Osteocyte (in vitro differentiated cells): ENCODE measurements at regions not wholly inside any gene's neighbourhood (a gene's known extent, or its start where the extent isn't known, plus 50 kb on each side); places are given as distances from the start of the nearest gene placed in this dataset.

Source experiments
- DNase-seq: peaks from one replicate; pipeline ENCODE4 v3.0.0; 2021; ENCODE audit warnings: mixed read lengths; ENCODE audit not compliant: unreplicated experiment; ENCODE audit errors: extremely low spot score
- H3K27ac Mint-ChIP-seq: one replicate; pipeline ENCODE4 v1.8.0; 2021; ENCODE audit warnings: mild to moderate bottlenecking, mixed read lengths; ENCODE audit not compliant: unreplicated experiment
- H3K27me3 Mint-ChIP-seq: one replicate; pipeline ENCODE4 v1.8.0; 2021; ENCODE audit warnings: mixed read lengths; ENCODE audit not compliant: unreplicated experiment
- H3K36me3 Mint-ChIP-seq: one replicate; pipeline ENCODE4 v1.8.0; 2021; ENCODE audit warnings: mixed read lengths; ENCODE audit not compliant: unreplicated experiment
- H3K4me1 Mint-ChIP-seq: one replicate; pipeline ENCODE4 v1.8.0; 2021; ENCODE audit warnings: mixed read lengths; ENCODE audit not compliant: unreplicated experiment
- H3K4me3 Mint-ChIP-seq: one replicate; pipeline ENCODE4 v1.8.0; 2021; ENCODE audit warnings: mild to moderate bottlenecking, moderate library complexity, mixed read lengths; ENCODE audit not compliant: unreplicated experiment
- H3K9me3 Mint-ChIP-seq: one replicate; pipeline ENCODE4 v1.8.0; 2021; ENCODE audit warnings: mixed read lengths; ENCODE audit not compliant: unreplicated experiment
- TF ChIP-seq, protein P1 (sequence below): fragments of 200-600 bp; sonication (generic); IDR thresholded peaks from 2 replicates; pipeline ENCODE4 v1.5.0; 2021; ENCODE audit warnings: antibody characterized with exemption, mild to moderate bottlenecking, moderate library complexity

DNA sequence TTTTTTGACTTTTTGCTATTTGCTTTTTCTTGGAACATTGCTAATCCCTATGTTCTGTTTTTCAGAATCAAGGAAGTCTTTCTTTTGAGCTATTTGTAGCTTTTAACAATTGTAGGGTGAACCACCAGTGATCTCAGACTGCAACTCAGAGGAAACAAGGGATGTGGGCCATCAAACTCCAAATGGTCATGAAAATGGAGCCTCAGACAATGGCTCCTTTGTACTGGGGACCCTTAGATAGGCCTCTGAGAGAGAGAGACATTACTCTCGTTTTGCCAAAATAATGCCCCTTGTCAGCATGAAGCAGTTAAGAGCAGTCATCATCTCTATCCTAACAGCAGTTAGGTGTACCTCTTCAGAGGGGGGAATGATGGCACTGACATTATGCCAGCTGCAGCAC is 56.4 kb upstream of the GJB6 start:
- Mint-ChIP-seq H3K9me3 (peaks cover 16% of the 10 kb centered on the region), H3K27me3 (peaks cover 15% of the 10 kb centered on the region), H3K4me1 (no peaks in the 10 kb centered on the region), H3K4me3 (no peak overlapping the region), H3K27ac (no peak overlapping the region), H3K36me3 (no peaks in the 10 kb centered on the region)
- TF ChIP-seq, protein P1, sequence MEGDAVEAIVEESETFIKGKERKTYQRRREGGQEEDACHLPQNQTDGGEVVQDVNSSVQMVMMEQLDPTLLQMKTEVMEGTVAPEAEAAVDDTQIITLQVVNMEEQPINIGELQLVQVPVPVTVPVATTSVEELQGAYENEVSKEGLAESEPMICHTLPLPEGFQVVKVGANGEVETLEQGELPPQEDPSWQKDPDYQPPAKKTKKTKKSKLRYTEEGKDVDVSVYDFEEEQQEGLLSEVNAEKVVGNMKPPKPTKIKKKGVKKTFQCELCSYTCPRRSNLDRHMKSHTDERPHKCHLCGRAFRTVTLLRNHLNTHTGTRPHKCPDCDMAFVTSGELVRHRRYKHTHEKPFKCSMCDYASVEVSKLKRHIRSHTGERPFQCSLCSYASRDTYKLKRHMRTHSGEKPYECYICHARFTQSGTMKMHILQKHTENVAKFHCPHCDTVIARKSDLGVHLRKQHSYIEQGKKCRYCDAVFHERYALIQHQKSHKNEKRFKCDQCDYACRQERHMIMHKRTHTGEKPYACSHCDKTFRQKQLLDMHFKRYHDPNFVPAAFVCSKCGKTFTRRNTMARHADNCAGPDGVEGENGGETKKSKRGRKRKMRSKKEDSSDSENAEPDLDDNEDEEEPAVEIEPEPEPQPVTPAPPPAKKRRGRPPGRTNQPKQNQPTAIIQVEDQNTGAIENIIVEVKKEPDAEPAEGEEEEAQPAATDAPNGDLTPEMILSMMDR, result no peak
- no peak for DNase-seq

DNA sequence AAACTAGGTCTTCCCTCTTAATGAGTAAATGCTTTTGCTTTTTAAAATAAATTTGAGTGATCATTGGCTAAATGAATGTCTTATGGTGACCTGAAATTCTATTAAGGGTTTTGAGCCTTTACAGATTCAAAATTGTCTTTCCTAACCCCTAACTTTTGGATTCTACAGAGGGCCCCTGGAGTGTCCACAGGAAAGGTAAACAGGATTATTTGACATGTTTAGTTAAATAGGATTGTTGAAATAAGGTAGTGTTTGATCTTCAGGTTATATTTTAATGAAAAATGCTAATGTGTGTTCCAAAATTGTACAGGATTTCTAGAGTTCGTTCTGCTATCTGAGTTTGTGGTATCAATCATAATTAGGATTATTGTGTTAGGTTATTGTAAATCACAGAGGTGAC is 55.9 kb upstream of the GJB6 start:
- Mint-ChIP-seq H3K4me3 (no peak overlapping the region), H3K27me3 (peaks cover 15% of the 10 kb centered on the region), H3K36me3 (no peaks in the 10 kb centered on the region), H3K9me3 (peaks cover 16% of the 10 kb centered on the region), H3K27ac (no peak overlapping the region), H3K4me1 (no peaks in the 10 kb centered on the region)
- no peak for DNase-seq
- TF ChIP-seq, protein P1, result no peak

DNA sequence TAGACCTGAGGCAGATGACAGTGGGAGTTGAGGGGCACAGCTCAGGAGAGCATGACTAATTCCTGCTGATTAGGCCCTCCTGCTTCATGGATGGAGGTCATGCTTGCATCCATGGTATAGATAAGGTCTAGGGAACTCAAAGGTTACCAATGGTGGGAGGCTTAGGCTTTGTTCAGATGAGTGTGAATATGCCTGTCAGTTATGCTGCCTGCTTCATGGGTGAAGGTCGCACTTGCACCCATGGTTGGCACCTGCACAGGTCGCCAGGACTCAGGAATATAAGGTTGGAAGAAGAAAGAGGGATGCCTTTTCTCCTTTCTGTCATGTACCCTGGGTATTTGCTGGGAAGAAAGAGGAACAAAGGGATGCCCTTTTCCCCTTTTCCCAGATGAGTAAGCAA is 53.4 kb upstream of the GJB6 start:
- Mint-ChIP-seq H3K27me3 (peaks cover 15% of the 10 kb centered on the region), H3K27ac (no peak overlapping the region), H3K4me3 (no peak overlapping the region), H3K4me1 (no peaks in the 10 kb centered on the region), H3K36me3 (no peaks in the 10 kb centered on the region), H3K9me3 (peaks cover 16% of the 10 kb centered on the region)
- no peak for DNase-seq
- TF ChIP-seq, protein P1, result no peak
